NT2/D1 (cell line): ENCODE measurements at regions not wholly inside any gene's neighbourhood (a gene's known extent, or its start where the extent isn't known, plus 50 kb on each side); places are given as distances from the start of the nearest gene placed in this dataset.

ENCODE experiments used
- DNase-seq: peaks from one replicate; pipeline ENCODE4 v3.0.0-alpha.2; 2011; ENCODE audit warnings: low read depth, low spot score
- H3K27me3 ChIP-seq: 2 replicates; pipeline ENCODE4 v1.6.0; 2011; ENCODE audit warnings: mild to moderate bottlenecking; ENCODE audit not compliant: insufficient read length, insufficient read depth
- H3K36me3 ChIP-seq: 2 replicates; pipeline ENCODE4 v1.6.1; 2011; ENCODE audit warnings: mild to moderate bottlenecking, low read length, mixed read lengths; ENCODE audit not compliant: insufficient read depth, insufficient read length
- H3K4me1 ChIP-seq: 2 replicates; pipeline ENCODE4 v1.5.1; 2011; ENCODE audit not compliant: insufficient read depth, insufficient read length
- H3K4me3 ChIP-seq: 2 replicates; pipeline ENCODE4 v1.5.1; 2011; ENCODE audit warnings: low read depth; ENCODE audit not compliant: insufficient read length
- H3K9ac ChIP-seq: 2 replicates; pipeline ENCODE4 v1.6.0; 2011; ENCODE audit warnings: low read depth; ENCODE audit not compliant: insufficient read length
- H3K9me3 ChIP-seq: 2 replicates; pipeline ENCODE4 v1.5.1; 2011; ENCODE audit warnings: mild to moderate bottlenecking, low read length; ENCODE audit not compliant: insufficient read depth
- SUZ12 ChIP-seq: IDR thresholded peaks from 2 replicates; pipeline ENCODE4 v1.6.1; 2011; ENCODE audit not compliant: insufficient read length, insufficient read depth; ENCODE audit errors: extremely low read depth
- YY1 ChIP-seq: IDR thresholded peaks from 2 replicates; pipeline ENCODE4 v1.6.1; 2011; ENCODE audit not compliant: insufficient read length, insufficient read depth
- ZNF274 ChIP-seq: IDR thresholded peaks from 2 replicates; pipeline ENCODE4 v1.6.1; 2011; ENCODE audit warnings: mild to moderate bottlenecking, low read depth, low read length

DNA sequence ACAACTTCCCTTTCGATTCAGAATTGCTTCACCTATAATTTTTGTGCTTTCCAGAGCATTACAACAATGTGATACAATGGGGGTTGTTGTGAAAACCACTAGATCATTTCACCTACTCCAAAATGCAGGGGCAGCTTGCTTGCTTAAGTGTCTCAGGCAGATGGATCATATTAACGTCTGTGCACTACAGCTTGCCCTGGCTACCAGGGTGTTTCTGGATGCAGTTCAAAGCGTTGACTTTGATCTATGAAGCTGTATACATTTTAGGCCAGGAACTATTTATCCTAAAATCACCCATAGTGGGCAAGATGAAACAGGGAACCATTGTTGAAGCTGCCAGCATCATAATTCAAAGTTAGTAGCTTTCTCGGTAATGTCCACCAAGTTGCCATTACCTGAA, 339.5 kb upstream of the HSF2 start:
- TF ChIP-seq ZNF274, result no peak
- no peak for TF ChIP-seq SUZ12
- no peak for TF ChIP-seq YY1
- Histone ChIP-seq H3K4me1 (no peaks in the 10 kb centered on the region), H3K36me3 (no peaks in the 10 kb centered on the region), H3K9ac (no peak overlapping the region), H3K27me3 (no peaks in the 10 kb centered on the region), H3K9me3 (no peaks in the 10 kb centered on the region), H3K4me3 (no peak overlapping the region)
- DNase-seq, result no peak

DNA sequence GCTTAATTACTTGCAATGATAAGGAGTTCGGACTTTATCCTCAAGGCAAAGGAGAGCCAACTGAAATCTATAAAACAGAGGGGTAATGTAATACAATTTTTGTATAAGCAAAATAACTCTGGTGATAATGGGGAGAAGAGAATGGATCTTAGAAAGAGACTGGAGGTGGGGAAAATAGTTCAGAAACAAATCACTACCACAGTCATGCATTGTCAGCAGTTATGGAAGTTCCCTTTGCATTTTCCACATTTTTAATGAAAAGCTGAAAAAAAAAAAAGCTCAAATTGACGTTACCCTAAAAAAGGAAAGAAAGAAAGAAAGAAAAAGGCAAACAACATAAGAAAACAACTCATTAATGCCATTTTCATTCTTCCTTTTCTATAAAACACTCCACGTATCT, 337.6 kb upstream of the HSF2 start:
- Histone ChIP-seq H3K4me1 (no peaks in the 10 kb centered on the region), H3K9ac (no peak overlapping the region), H3K27me3 (no peaks in the 10 kb centered on the region), H3K4me3 (no peak overlapping the region), H3K36me3 (no peaks in the 10 kb centered on the region), H3K9me3 (no peaks in the 10 kb centered on the region)
- TF ChIP-seq SUZ12 (no peak), YY1 (no peak), ZNF274 (no peak)
- no peak for DNase-seq

DNA sequence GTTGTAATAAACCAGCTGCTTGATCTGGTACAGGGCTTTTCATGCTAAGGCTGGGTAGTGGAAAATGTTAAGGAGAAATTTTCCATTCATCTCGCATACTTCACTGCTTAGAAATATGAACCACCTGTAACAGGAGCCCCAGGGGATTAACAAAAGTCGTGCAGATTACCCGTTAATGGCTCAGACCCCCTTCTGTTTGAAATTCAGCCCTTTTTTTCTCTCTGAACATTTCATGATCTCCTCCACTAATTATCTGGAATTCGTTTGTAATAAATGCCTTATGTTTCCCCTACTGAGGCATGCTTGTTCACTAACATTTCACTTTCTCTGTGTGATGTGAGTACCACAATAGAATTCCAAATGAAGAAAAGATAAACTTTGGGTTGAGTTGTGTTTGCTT, 336.4 kb upstream of the HSF2 start:
- Histone ChIP-seq H3K9ac (no peak overlapping the region), H3K36me3 (no peaks in the 10 kb centered on the region), H3K27me3 (no peaks in the 10 kb centered on the region), H3K4me1 (no peaks in the 10 kb centered on the region), H3K9me3 (no peaks in the 10 kb centered on the region), H3K4me3 (no peak overlapping the region)
- TF ChIP-seq ZNF274, result no peak
- TF ChIP-seq YY1, result no peak
- TF ChIP-seq SUZ12, result no peak
- no peak for DNase-seq

- H3K36me3 ChIP-seq, result no peaks in the 10 kb centered on the region
- DNase-seq, result no peak
- no peaks in the 10 kb centered on the region for H3K9me3 ChIP-seq
- H3K27me3 ChIP-seq, result no peaks in the 10 kb centered on the region
- H3K4me3 ChIP-seq, result no peak overlapping the region
- no peak overlapping the region for H3K9ac ChIP-seq
- TF ChIP-seq YY1 (no peak), SUZ12 (no peak), ZNF274 (no peak)
- no peaks in the 10 kb centered on the region for H3K4me1 ChIP-seq
Measured at GRCh38 chr6:122063761-122064160, 335.7 kb upstream of the HSF2 start.

DNA sequence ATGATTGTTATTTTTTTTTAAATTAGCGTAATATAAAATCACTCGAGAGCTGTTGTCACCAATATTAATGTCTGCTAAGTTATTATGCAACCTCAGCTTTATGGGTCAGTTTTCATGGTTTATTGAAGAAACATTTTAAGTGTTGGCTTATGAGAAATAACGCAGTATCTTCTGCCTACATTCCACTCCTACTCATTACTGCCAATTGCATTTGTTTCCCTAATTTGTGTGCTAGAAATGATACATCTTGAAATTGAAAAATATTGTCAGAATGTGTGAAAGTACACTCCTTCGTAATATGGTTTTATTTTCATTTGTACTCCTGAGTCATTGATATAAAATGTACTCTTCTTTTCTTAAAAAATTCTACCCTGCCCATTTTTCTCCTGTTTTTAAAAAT, 333.3 kb upstream of the HSF2 start:
- TF ChIP-seq ZNF274, result no peak
- no peak for TF ChIP-seq YY1
- Histone ChIP-seq H3K4me1 (no peaks in the 10 kb centered on the region), H3K9ac (no peak overlapping the region), H3K4me3 (no peak overlapping the region), H3K36me3 (no peaks in the 10 kb centered on the region), H3K9me3 (no peaks in the 10 kb centered on the region), H3K27me3 (no peaks in the 10 kb centered on the region)
- DNase-seq, result no peak

DNA sequence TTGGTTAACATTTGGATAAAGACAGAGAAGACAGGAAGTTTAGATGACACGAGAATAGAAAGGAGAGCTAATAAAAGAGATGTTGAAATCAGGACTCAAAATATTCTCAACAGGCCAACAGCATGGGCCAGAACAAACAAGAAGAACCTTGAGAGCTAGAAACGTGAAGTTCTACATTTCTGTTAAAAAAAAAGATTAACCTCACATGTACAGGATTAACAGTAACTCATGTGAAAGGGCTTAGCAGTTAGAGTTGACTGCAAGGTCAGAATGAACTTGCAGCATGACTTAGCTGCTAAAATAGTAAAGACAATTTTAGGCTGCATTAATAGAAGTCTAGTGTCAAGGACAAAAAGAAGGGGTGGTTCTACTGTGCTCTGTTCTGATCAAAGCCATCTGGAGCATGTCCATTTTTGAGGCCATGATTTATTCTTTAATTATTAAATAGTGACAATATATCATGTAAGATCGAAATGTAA, 331.1 kb upstream of the HSF2 start:
- H3K36me3 ChIP-seq, result no peaks in the 10 kb centered on the region
- DNase-seq, result no peak
- H3K9me3 ChIP-seq, result no peaks in the 10 kb centered on the region
- no peaks in the 10 kb centered on the region for H3K4me1 ChIP-seq
- no peak overlapping the region for H3K4me3 ChIP-seq
- H3K27me3 ChIP-seq, result no peaks in the 10 kb centered on the region
- TF ChIP-seq YY1 (no peak), SUZ12 (no peak), ZNF274 (no peak)
- H3K9ac ChIP-seq, result no peak overlapping the region

DNA sequence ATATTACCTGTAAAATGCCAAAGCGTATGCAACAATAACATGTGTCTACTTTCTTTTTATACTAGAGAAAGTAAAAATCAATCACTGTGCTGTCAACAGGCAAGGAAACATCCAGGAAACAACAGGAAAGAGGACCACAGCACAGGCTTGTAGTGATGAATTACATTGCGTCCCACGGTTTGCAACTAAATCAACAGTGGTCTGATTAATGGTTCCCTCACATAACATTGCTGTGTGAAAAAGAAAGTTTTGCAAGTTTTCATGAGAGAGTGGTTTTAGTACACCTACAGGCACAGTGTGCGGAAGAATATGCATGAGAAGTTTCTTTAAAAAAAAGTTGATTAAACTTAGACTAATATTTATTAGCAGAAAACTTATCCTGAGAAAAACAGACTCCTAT, 329.5 kb upstream of the HSF2 start:
- H3K4me3 ChIP-seq, result no peak overlapping the region
- no peaks in the 10 kb centered on the region for H3K27me3 ChIP-seq
- TF ChIP-seq YY1, result no peak
- no peak for TF ChIP-seq ZNF274
- no peak for TF ChIP-seq SUZ12
- no peaks in the 10 kb centered on the region for H3K4me1 ChIP-seq
- no peaks in the 10 kb centered on the region for H3K9me3 ChIP-seq
- DNase-seq, result no peak
- no peaks in the 10 kb centered on the region for H3K36me3 ChIP-seq
- no peak overlapping the region for H3K9ac ChIP-seq
